BJ (cell line): ENCODE measurements at regions not wholly inside any gene's neighbourhood (a gene's known extent, or its start where the extent isn't known, plus 50 kb on each side); places are given as distances from the start of the nearest gene placed in this dataset.

Source experiments
- CTCF ChIA-PET: fragments of 350-600 bp; formaldehyde crosslinking; extraction: SDS; loops from one replicate; lab custom pipeline; 2021; ENCODE audit warnings: antibody characterized with exemption, inconsistent platforms; lab: Yijun Ruan, JAX
- POLR2A ChIA-PET: fragments of 300-600 bp; sonication (Branson Sonifier 250); formaldehyde crosslinking; extraction: SDS; loops from one replicate; lab custom pipeline; 2021; ENCODE audit warnings: antibody characterized with exemption; lab: Charles Lee
- DNase-seq: peaks from one replicate; pipeline ENCODE4 v3.0.0-alpha.2; 2011; ENCODE audit warnings: low read depth
- H3K27me3 ChIP-seq: 2 replicates; pipeline ENCODE4 v1.6.0; 2011; ENCODE audit warnings: low read length; ENCODE audit not compliant: control insufficient read depth, insufficient read depth
- H3K36me3 ChIP-seq: 2 replicates; pipeline ENCODE4 v1.5.1; 2011; ENCODE audit warnings: low read length; ENCODE audit not compliant: control insufficient read depth, insufficient read depth
- H3K4me3 ChIP-seq: 2 replicates; pipeline ENCODE4 v1.5.1; 2011; ENCODE audit warnings: low read depth, mild to moderate bottlenecking, control low read depth, low read length
- CTCF ChIP-seq: IDR thresholded peaks from 2 replicates; pipeline ENCODE4 v1.5.1; 2011; ENCODE audit warnings: low read depth, mild to moderate bottlenecking, control low read depth, inconsistent platforms, low read length, moderate library complexity; ENCODE audit not compliant: insufficient read depth

- CTCF ChIA-PET, result no interaction called here
Observed at GRCh38 chr1:70916034-70916427, 131.6 kb downstream of the PTGER3 start.

DNA sequence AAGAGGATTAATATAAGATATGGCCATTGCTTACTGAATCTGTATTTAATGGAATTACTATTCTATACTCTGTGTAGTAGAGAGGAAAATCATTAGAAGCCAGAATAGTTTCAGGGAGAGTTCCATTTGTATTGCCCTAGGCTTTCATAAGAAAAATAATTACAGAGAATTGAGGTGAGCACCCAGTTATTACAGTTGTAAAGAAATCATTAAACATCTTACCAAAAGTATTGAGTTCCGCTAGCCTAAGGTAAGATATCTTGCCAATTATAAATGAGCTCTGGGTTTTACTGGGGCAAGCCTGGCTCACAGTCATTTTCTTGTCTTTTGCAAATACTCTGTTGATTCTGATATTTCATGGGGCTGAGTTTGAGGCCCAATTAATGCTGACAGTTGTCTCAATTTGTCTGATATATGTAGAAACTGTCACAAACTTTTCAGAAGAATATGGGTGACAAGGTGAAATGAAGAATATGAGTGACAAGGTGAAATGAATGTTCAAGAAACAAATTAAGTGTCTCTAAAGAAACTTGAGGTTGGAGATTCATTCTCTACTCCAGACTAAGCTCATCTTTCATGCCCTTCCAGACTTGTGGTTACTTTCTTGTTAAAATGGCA lies 127.8 kb downstream of the PTGER3 start:
- no peak for DNase-seq
- H3K27me3 ChIP-seq, result no peaks in the 10 kb centered on the region
- no peaks in the 10 kb centered on the region for H3K36me3 ChIP-seq
- TF ChIP-seq CTCF, result no peak
- H3K4me3 ChIP-seq, result no peak overlapping the region
- ChIA-PET POLR2A (no interaction called here), CTCF (no interaction called here)

More at GRCh38 chr1:70916034-70916427, 131.6 kb downstream of the PTGER3 start:
- H3K36me3 ChIP-seq, result no peaks in the 10 kb centered on the region
- H3K27me3 ChIP-seq, result no peaks in the 10 kb centered on the region
- TF ChIP-seq CTCF, result no peak
- H3K4me3 ChIP-seq, result no peak overlapping the region
- DNase-seq, result no peak
- POLR2A ChIA-PET, result no interaction called here
